Lower leg skin (tissue), 3 donors: ENCODE measurements at regions not wholly inside any gene's neighbourhood (a gene's known extent, or its start where the extent isn't known, plus 50 kb on each side); places are given as distances from the start of the nearest gene placed in this dataset.

ENCODE experiments used
- CTCF ChIP-seq, 3 donors: fragments of 450-650 bp; IDR thresholded peaks; one replicate each; pipeline ENCODE4 v1.5.1; 2016; ENCODE audit warnings: antibody characterized with exemption in 3 of 3, mild to moderate bottlenecking in 3 of 3, moderate library complexity in 2 of 3
- POLR2A ChIP-seq, 2 donors: fragments of 450-650 bp; IDR thresholded peaks; one replicate each; pipeline ENCODE4 v1.6.1; 2016 to 2017; ENCODE audit warnings: antibody characterized with exemption in 2 of 2, mild to moderate bottlenecking in 1 of 2, moderate library complexity in 1 of 2

GRCh38 chr2:121917143-121917542, 161.7 kb downstream of the TSN start:
- TF ChIP-seq CTCF (IDR thresholded peaks at IDR 0.05), result no peak
- no peak for TF ChIP-seq POLR2A (IDR thresholded peaks at IDR 0.05)
